GM23338 (cell line): ENCODE measurements at regions not wholly inside any gene's neighbourhood (a gene's known extent, or its start where the extent isn't known, plus 50 kb on each side); places are given as distances from the start of the nearest gene placed in this dataset.

Experiments
- ATAC-seq: fragments of 200-7000 bp; cut with Tn5 transposase; 3 replicates; pipeline ENCODE4 v1.9.1; 2020
- DNase-seq: peaks from one replicate; pipeline ENCODE4 v3.0.0-alpha.2; 2015; ENCODE audit warnings: low spot score
- H2AFZ ChIP-seq: fragments of 200-600 bp; sonication (generic); 2 replicates; pipeline ENCODE4 v1.8.0; 2016; ENCODE audit warnings: antibody characterized with exemption, mild to moderate bottlenecking, moderate library complexity
- H3F3A ChIP-seq: fragments of 200-600 bp; sonication (generic); replicated peaks from 2 replicates; pipeline ENCODE4 v1.8.0; 2017; ENCODE audit warnings: antibody characterized with exemption, mixed run types, low read depth
- H3K27ac ChIP-seq: fragments of 200-600 bp; sonication (generic); 2 replicates; pipeline ENCODE4 v1.6.1; 2016; ENCODE audit warnings: low read depth
- H3K27me3 ChIP-seq: fragments of 200-600 bp; sonication (generic); 2 replicates; pipeline ENCODE4 v1.8.0; 2016; ENCODE audit warnings: mild to moderate bottlenecking, mixed run types, moderate library complexity; ENCODE audit not compliant: insufficient read depth
- H3K36me3 ChIP-seq: fragments of 200-600 bp; sonication (generic); 2 replicates; pipeline ENCODE4 v1.8.0; 2016; ENCODE audit warnings: mild to moderate bottlenecking; ENCODE audit not compliant: insufficient read depth
- H3K4me1 ChIP-seq: fragments of 200-600 bp; sonication (generic); 2 replicates; pipeline ENCODE4 v1.8.0; 2016; ENCODE audit warnings: mild to moderate bottlenecking, moderate library complexity; ENCODE audit not compliant: insufficient read depth
- H3K4me2 ChIP-seq: fragments of 200-600 bp; sonication (generic); 2 replicates; pipeline ENCODE4 v1.7.1; 2017; ENCODE audit warnings: mixed run types
- H3K4me3 ChIP-seq: fragments of 200-600 bp; sonication (generic); 2 replicates; pipeline ENCODE4 v1.6.1; 2016; ENCODE audit warnings: mixed run types
- H3K79me2 ChIP-seq: fragments of 200-600 bp; sonication (generic); replicated peaks from 2 replicates; pipeline ENCODE4 v1.8.0; 2017; ENCODE audit warnings: mild to moderate bottlenecking; ENCODE audit not compliant: insufficient read depth
- H3K9me2 ChIP-seq: fragments of 200-600 bp; sonication (generic); 2 replicates; pipeline ENCODE4 v1.8.0; 2017; ENCODE audit not compliant: insufficient read depth
- H4K20me1 ChIP-seq: fragments of 200-600 bp; sonication (generic); replicated peaks from 2 replicates; pipeline ENCODE4 v1.8.0; 2017; ENCODE audit warnings: mild to moderate bottlenecking; ENCODE audit not compliant: insufficient read depth
- H3K27ac Mint-ChIP-seq: 2 replicates; pipeline ENCODE4 v1.8.0; 2020; ENCODE audit warnings: inconsistent platforms, mild to moderate bottlenecking, moderate library complexity, mixed read lengths
- H3K27me3 Mint-ChIP-seq: 3 replicates; pipeline ENCODE4 v1.8.0; 2022; ENCODE audit warnings: low read depth, mild to moderate bottlenecking, moderate library complexity, mixed read lengths, inconsistent platforms; ENCODE audit not compliant: insufficient read depth, poor library complexity
- H3K36me3 Mint-ChIP-seq: 3 replicates; pipeline ENCODE4 v1.8.0; 2021; ENCODE audit warnings: low read depth, mild to moderate bottlenecking, inconsistent platforms, moderate library complexity, mixed read lengths
- H3K4me1 Mint-ChIP-seq: 3 replicates; pipeline ENCODE4 v1.8.0; 2020; ENCODE audit warnings: mild to moderate bottlenecking, inconsistent platforms, mixed read lengths
- H3K4me3 Mint-ChIP-seq: 3 replicates; pipeline ENCODE4 v1.8.0; 2021; ENCODE audit warnings: moderate library complexity, mild to moderate bottlenecking, inconsistent platforms, mixed read lengths
- H3K9me3 Mint-ChIP-seq: 3 replicates; pipeline ENCODE4 v1.8.0; 2020; ENCODE audit warnings: moderate library complexity, mild to moderate bottlenecking, inconsistent platforms, mixed read lengths
- CREB1 ChIP-seq: fragments of 250-450 bp; sonication (Bioruptor Pico); IDR thresholded peaks from 2 replicates; pipeline ENCODE4 v1.5.0; 2020; ENCODE audit warnings: low read depth, mild to moderate bottlenecking, moderate library complexity
- CTCF ChIP-seq, 2 experiments: fragments of 200-600 bp in 1 of 2; sonication (generic) in 1 of 2; conservative IDR thresholded peaks; 2 replicates each; pipeline versions ENCODE4 v1.5.1 to v1.6.1; 2016 to 2017; ENCODE audit warnings: antibody characterized with exemption in 2 of 2, low read depth in 2 of 2, mild to moderate bottlenecking in 2 of 2, moderate library complexity in 1 of 2
- ETS1 ChIP-seq: IDR thresholded peaks from 2 replicates; pipeline ENCODE4 v1.6.1; 2016; ENCODE audit warnings: antibody characterized with exemption
- EZH2 ChIP-seq: fragments of 200-600 bp; sonication (generic); IDR thresholded peaks from one replicate; pipeline ENCODE4 v1.8.0; 2017; ENCODE audit warnings: antibody characterized with exemption, mild to moderate bottlenecking, low read depth; ENCODE audit not compliant: unreplicated experiment
- EZH2phosphoT487 ChIP-seq: fragments of 200-600 bp; sonication (generic); IDR thresholded peaks from one replicate; pipeline ENCODE4 v1.8.1; 2018; ENCODE audit warnings: antibody characterized with exemption; ENCODE audit not compliant: unreplicated experiment
- JUNB ChIP-seq: IDR thresholded peaks from one replicate; pipeline ENCODE4 v1.6.1; 2016; ENCODE audit warnings: antibody characterized with exemption; ENCODE audit not compliant: unreplicated experiment
- POLR2AphosphoS5 ChIP-seq: IDR thresholded peaks from 2 replicates; pipeline ENCODE4 v1.6.1; 2016; ENCODE audit warnings: antibody characterized with exemption, low read depth
- REST ChIP-seq: IDR thresholded peaks from one replicate; pipeline ENCODE4 v1.6.1; 2018; ENCODE audit warnings: antibody characterized with exemption; ENCODE audit not compliant: unreplicated experiment
- STAT1 ChIP-seq: IDR thresholded peaks from one replicate; pipeline ENCODE4 v1.6.1; 2016; ENCODE audit warnings: antibody characterized with exemption; ENCODE audit not compliant: unreplicated experiment
- ZNF114 ChIP-seq: fragments of 250-450 bp; sonication (Bioruptor Pico); IDR thresholded peaks from 2 replicates; pipeline ENCODE4 v1.5.0; 2020; ENCODE audit warnings: mild to moderate bottlenecking, moderate library complexity
- ZNF331 ChIP-seq: fragments of 250-450 bp; sonication (Bioruptor Pico); IDR thresholded peaks from 2 replicates; pipeline ENCODE4 v1.5.0; 2020; ENCODE audit warnings: low read depth, mild to moderate bottlenecking, moderate library complexity

GRCh38 chr4:1501754-1502500, 95.7 kb upstream of the NKX1-1 start:
- Histone ChIP-seq H3K9me2 (no peaks in the 10 kb centered on the region), H3K79me2 (no peaks in the 10 kb centered on the region), H2AFZ (no peak overlapping the region), H3K4me3 (no peak overlapping the region), H3F3A (no peaks in the 10 kb centered on the region), H3K4me2 (no peak overlapping the region), H4K20me1 (no peaks in the 10 kb centered on the region), H3K27me3 (no peaks in the 10 kb centered on the region), H3K27ac (no peak overlapping the region), H3K4me1 (no peaks in the 10 kb centered on the region), H3K36me3 (no peaks in the 10 kb centered on the region)
- Mint-ChIP-seq H3K36me3 (no peaks in the 10 kb centered on the region), H3K27me3 (peaks cover 5% of the 10 kb centered on the region), H3K27ac (no peak overlapping the region), H3K9me3 (no peaks in the 10 kb centered on the region), H3K4me1 (peaks cover 4% of the 10 kb centered on the region), H3K4me3 (no peak overlapping the region)
- DNase-seq (no peak), ATAC-seq (no peak)
- TF ChIP-seq EZH2 (no peak), REST (no peak), ZNF114 (CRISPR knock-in tag) (no peak), JUNB (no peak), POLR2AphosphoS5 (no peak), EZH2phosphoT487 (no peak), STAT1 (no peak), ZNF331 (CRISPR knock-in tag) (no peak)

GRCh38 chr4:1500966-1501753, 94.9 kb upstream of the NKX1-1 start:
- Histone ChIP-seq H2AFZ (no peak overlapping the region), H3F3A (no peaks in the 10 kb centered on the region), H3K27me3 (no peaks in the 10 kb centered on the region), H3K9me2 (no peaks in the 10 kb centered on the region), H3K4me1 (no peaks in the 10 kb centered on the region), H3K4me3 (no peak overlapping the region), H3K36me3 (no peaks in the 10 kb centered on the region), H3K79me2 (no peaks in the 10 kb centered on the region), H3K27ac (no peak overlapping the region), H3K4me2 (no peak overlapping the region), H4K20me1 (no peaks in the 10 kb centered on the region)
- no peaks in the 10 kb centered on the region for H3K4me1 Mint-ChIP-seq
- no peak overlapping the region for H3K4me3 Mint-ChIP-seq
- no peaks in the 10 kb centered on the region for H3K9me3 Mint-ChIP-seq
- no peak overlapping the region for H3K27ac Mint-ChIP-seq
- DNase-seq (no peak), ATAC-seq (no peak)
- H3K36me3 Mint-ChIP-seq = no peaks in the 10 kb centered on the region
- peaks cover 1% of the 10 kb centered on the region for H3K27me3 Mint-ChIP-seq
- TF ChIP-seq CREB1 = no peak
- no peak for TF ChIP-seq ZNF114 (CRISPR knock-in tag)
- no peak for TF ChIP-seq REST
- no peak for TF ChIP-seq CTCF (conservative IDR thresholded peaks at IDR 0.05; ENCODE audit: low read depth in 2 of 2)
- TF ChIP-seq EZH2 = no peak
- no peak for TF ChIP-seq ETS1
- no peak for TF ChIP-seq STAT1
